ENCODE measurements at regions not wholly inside any gene's neighbourhood (a gene's known extent, or its start where the extent isn't known, plus 50 kb on each side); places are given as distances from the start of the nearest gene placed in this dataset.

GRCh38 chr3:104610730-104611652, 755.7 kb upstream of the ALCAM start:
- peak; percentile 20 for DNase-seq

GRCh38 chr3:104612218-104612617, 754.5 kb upstream of the ALCAM start:
- DNase-seq = no peak

- no peak for DNase-seq
Observed at GRCh38 chr3:104614564-104614963, 752.1 kb upstream of the ALCAM start.

DNA sequence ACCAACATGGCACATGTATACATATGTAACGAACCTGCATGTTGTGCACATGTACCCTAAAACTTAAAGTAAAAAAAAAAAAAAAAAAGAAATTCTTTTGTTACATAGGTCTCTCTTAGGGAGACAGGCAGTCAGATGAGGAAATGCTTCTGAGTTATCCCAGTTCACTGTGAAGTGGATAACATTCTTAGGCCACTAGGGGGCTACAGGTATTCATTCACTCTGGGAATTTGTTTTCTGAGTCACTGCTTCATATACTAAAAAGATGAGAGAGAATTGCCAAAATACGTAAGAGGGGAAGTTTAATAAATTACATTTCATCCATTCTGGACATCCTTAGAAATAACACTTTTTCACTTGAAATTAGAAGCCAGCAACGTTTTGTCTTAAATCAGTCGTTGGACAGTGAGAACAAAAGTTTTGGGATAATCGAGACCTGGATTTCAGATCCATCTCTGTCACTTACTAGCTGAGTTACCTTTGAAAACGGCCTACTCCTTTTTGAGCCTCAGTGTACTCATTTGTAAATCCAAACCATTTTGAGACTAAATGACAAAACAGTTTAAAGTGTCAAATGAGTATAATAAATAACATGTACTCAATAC, 738.4 kb upstream of the ALCAM start:
- peak; percentile 14 for DNase-seq

GRCh38 chr3:104629038-104629437, 737.7 kb upstream of the ALCAM start:
- DNase-seq = no peak

GRCh38 chr3:104631254-104631653, 735.5 kb upstream of the ALCAM start:
- DNase-seq = no peak

GRCh38 chr3:104632521-104632920, 734.2 kb upstream of the ALCAM start:
- DNase-seq = no peak

GRCh38 chr3:104632947-104633346, 733.8 kb upstream of the ALCAM start:
- DNase-seq = no peak

GRCh38 chr3:104635872-104636580, 730.7 kb upstream of the ALCAM start:
- DNase-seq = no peak

DNA sequence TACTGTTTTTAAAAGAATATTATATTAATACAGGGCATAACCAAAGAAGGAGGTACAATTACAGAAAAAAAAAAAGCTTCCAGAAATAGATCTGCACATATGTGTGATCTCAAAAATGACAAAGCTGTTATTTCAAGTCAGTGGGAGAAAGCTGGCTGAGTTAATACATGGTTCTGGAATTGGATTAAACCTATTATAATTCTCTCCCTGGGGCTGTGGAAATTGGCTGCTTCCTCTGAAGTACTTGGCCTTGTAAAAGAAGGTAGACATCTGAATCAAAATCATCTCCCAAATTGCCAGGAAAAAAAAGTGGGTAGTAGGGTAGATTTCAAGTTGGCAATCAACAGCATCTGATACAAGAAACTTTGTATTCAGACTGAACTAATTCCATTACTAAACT, 723.9 kb upstream of the ALCAM start:
- no peak for DNase-seq

DNA sequence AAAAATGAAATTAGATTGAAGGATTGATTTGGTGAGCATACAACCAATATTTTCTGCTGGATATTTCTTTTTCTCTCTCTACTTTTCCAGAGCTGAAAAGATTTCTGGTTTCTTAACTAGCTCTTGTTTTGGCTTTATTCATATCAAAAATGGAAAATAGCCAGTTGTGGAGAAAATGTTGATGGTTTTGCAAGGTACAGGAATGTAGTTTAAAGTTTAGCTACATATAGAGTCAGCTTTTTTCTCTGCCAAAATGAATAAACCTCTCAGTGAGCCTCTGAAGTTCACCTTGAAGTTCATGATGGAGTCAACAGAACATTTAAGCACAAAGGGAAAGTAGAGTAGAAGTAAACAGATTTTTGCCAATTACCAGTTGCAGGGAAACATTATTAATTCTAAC, 720.5 kb upstream of the ALCAM start:
- DNase-seq = no peak

- no peak for DNase-seq
Observed at GRCh38 chr3:104648823-104649222, 717.9 kb upstream of the ALCAM start.

GRCh38 chr3:104669083-104669482, 697.6 kb upstream of the ALCAM start:
- DNase-seq = no peak

- DNase-seq = no peak
Observed at GRCh38 chr3:104672331-104672730, 694.4 kb upstream of the ALCAM start.

DNA sequence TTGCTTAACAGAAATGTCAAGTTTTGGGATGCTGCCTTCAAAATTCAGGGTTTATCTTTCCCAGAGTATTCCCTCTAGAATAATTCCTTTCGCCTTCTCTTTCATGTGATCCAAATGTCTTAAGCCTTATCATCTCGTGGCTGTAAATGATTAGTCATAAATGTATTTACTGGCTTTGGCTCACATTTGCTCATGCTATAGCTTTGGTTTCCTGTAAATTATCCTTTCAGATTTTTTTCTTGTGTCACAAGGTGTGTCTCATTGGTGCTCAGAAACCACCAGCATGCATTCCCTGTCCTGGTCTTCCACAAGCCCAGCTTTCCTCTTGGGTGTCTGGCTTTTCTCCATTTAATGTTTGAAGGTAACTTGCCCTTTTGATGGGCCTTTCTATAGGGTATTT, 692.7 kb upstream of the ALCAM start:
- no peak for DNase-seq

DNA sequence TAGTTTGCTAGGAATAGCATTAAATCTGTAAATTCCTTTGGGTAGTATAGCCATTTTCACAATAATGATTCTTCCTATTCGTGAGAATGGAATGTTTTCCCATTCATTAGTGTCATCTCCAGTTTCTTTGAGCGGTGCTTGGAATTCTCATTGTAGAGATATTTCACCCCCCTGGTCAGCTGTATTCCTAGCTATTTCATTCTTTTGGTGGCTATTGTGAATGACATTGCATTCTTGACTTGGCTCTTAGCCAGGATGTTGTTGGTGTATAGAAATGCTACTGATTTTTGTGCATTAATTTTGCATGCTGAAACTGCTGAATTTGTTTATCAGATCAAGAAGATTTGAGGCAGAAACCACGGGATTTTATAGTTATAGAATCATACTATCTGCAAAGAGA, 690.5 kb upstream of the ALCAM start:
- no peak for DNase-seq

DNA sequence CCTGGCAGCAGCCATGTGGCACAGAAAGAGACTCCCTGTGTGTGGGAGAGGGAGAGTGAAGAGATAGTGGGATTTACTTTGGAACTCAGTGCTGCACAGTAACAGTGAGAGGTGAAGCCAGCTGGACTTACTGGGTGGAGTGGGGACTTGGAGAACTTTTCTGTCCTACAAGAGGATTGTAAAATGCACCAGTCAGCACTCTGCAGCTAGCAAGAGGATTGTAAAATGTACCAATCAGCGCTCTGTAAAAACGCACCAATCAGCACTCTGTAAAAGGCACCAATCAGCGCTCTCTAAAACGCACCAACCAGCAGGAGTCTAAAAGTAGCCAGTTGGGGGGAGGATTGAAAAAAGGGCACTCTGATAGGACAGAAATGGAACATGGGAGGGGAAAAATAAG, 688.8 kb upstream of the ALCAM start:
- no peak for DNase-seq

GRCh38 chr3:104685492-104685891, 681.2 kb upstream of the ALCAM start:
- DNase-seq = no peak

DNA sequence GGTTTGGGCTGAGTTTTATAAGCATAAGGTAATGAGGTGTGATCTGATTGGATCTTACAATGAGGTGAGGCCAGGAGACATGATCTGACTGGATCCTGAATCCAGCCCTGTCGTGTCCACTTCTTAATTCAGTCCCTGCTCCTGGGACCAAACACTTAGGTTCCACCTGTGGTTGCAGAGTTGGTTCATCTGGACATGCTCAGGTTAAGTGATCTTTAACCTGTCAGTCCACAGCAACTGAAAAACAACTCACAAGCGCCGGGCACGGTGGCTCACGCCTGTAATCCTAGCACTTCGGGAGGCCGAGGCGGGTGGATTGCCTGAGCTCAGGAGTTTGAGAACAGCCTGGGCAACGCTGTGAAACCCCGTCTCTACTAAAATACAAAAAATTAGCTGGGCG, 679.3 kb upstream of the ALCAM start:
- DNase-seq = no peak

- no peak for DNase-seq
Observed at GRCh38 chr3:104696470-104696869, 670.2 kb upstream of the ALCAM start.

DNA sequence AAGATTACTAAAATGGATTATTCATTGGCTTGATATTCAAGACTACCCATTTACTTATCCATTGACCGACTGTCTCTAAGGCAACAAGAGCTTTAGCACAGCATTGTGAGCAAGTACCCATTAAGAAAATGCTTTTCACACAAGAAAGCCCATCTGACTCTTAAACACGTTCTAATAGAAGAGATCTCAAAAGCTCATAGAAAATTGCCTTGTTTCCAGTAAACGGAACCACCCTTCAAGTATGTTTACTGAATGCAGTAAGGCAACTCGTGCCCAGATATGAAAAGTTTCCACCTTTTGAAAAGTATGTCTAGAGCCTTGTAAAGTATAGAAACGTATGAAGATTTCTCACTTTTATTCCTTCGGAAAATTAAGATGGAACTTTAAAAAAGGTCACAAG, 655.3 kb upstream of the ALCAM start:
- DNase-seq = no peak

DNA sequence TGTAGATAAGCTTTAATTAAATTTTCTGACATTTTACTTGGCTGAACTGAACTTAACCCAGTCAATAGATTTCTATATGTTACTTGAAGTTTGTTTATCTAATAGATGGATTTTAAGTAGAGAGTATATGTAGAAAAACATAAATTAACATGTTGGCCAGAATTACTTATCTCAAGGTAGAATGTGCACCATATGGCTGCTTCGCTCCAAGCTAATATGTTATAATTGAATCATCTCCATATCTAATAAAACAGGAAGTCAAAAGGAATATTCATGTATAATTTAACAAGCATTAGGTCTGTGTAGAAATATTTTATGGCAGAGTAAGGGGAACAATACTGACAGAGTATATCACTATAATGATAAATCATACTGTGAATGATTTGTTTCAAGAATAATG, 650.7 kb upstream of the ALCAM start:
- no peak for DNase-seq

DNA sequence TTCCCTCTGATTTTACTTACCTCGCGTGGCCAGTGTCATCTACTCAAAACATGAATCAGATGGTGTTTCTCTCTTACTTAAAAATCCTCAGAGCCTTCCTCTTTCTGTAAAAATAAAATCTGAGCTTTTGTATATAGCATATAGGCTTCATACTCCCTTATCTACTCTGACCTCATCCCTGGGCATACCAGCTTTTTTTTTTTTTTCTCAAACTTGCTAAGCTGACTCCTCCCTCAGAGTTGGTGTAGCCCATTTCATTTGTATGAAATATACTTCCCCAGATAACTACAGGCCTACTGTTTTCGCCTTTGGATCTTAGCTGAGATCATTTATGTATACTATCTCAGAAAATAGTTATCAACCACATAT, 648.9 kb upstream of the ALCAM start:
- DNase-seq = no peak

GRCh38 chr3:104723000-104723399, 643.7 kb upstream of the ALCAM start:
- DNase-seq = no peak
